ENCODE measurements at regions not wholly inside any gene's neighbourhood (a gene's known extent, or its start where the extent isn't known, plus 50 kb on each side); places are given as distances from the start of the nearest gene placed in this dataset.

GRCh38 chr5:19002111-19002510 is 985.9 kb downstream of the CDH18 start:
- TF ChIP-seq CTCF (IDR thresholded peaks at IDR 0.05; ENCODE audit: low read depth, low read length): no peak
- no peak for DNase-seq
- H3K9me3 ChIP-seq: no peaks in the 10 kb centered on the region

GRCh38 chr5:19018822-19019221 is 969.2 kb downstream of the CDH18 start:
- H3K36me3 ChIP-seq: no peaks in the 10 kb centered on the region
- H3K4me3 ChIP-seq (ENCODE audit: low read depth, low read length): no peak overlapping the region
- no peaks in the 10 kb centered on the region for H3K4me1 ChIP-seq
- H3K9me3 ChIP-seq: no peaks in the 10 kb centered on the region
- no peak for DNase-seq
- no peaks in the 10 kb centered on the region for H3K27me3 ChIP-seq
- TF ChIP-seq CTCF (IDR thresholded peaks at IDR 0.05; ENCODE audit: low read depth, low read length): no peak

More at GRCh38 chr5:19002111-19002510, 985.9 kb downstream of the CDH18 start:
- Histone ChIP-seq H3K36me3 (no peaks in the 10 kb centered on the region), H3K4me3 (ENCODE audit: low read depth, low read length) (no peak overlapping the region), H3K4me1 (no peaks in the 10 kb centered on the region), H3K27me3 (no peaks in the 10 kb centered on the region)

GRCh38 chr5:19031491-19031890 is 956.5 kb downstream of the CDH18 start:
- no peaks in the 10 kb centered on the region for H3K9me3 ChIP-seq
- H3K36me3 ChIP-seq: no peaks in the 10 kb centered on the region
- TF ChIP-seq CTCF (IDR thresholded peaks at IDR 0.05; ENCODE audit: low read depth, low read length): no peak
- no peak overlapping the region for H3K4me3 ChIP-seq (ENCODE audit: low read depth, low read length)
- H3K27me3 ChIP-seq: no peaks in the 10 kb centered on the region
- no peaks in the 10 kb centered on the region for H3K4me1 ChIP-seq
- no peak for DNase-seq

- Histone ChIP-seq H3K27me3 (no peaks in the 10 kb centered on the region), H3K36me3 (no peaks in the 10 kb centered on the region), H3K4me1 (no peaks in the 10 kb centered on the region), H3K9me3 (no peaks in the 10 kb centered on the region), H3K4me3 (ENCODE audit: low read depth, low read length) (no peak overlapping the region)
- TF ChIP-seq CTCF (IDR thresholded peaks at IDR 0.05; ENCODE audit: low read depth, low read length): no peak
- no peak for DNase-seq
Observed at GRCh38 chr5:19035816-19036215, 952.2 kb downstream of the CDH18 start.

GRCh38 chr5:19042106-19042505 is 945.9 kb downstream of the CDH18 start:
- no peaks in the 10 kb centered on the region for H3K36me3 ChIP-seq
- no peak overlapping the region for H3K4me3 ChIP-seq (ENCODE audit: low read depth, low read length)
- H3K27me3 ChIP-seq: no peaks in the 10 kb centered on the region
- no peak for TF ChIP-seq CTCF (IDR thresholded peaks at IDR 0.05; ENCODE audit: low read depth, low read length)
- H3K9me3 ChIP-seq: no peaks in the 10 kb centered on the region
- no peaks in the 10 kb centered on the region for H3K4me1 ChIP-seq
- DNase-seq: no peak

- no peaks in the 10 kb centered on the region for H3K9me3 ChIP-seq
- no peak for DNase-seq
- TF ChIP-seq CTCF (IDR thresholded peaks at IDR 0.05; ENCODE audit: low read depth, low read length): no peak
Observed at GRCh38 chr5:19044311-19044710, 943.7 kb downstream of the CDH18 start.

More at GRCh38 chr5:19044311-19044710, 943.7 kb downstream of the CDH18 start:
- H3K4me3 ChIP-seq (ENCODE audit: low read depth, low read length): no peak overlapping the region
- no peaks in the 10 kb centered on the region for H3K36me3 ChIP-seq
- no peaks in the 10 kb centered on the region for H3K4me1 ChIP-seq
- H3K27me3 ChIP-seq: no peaks in the 10 kb centered on the region
